Neural progenitor cell (in vitro differentiated cells): ENCODE measurements at regions not wholly inside any gene's neighbourhood (a gene's known extent, or its start where the extent isn't known, plus 50 kb on each side); places are given as distances from the start of the nearest gene placed in this dataset.

Source experiments
- DNase-seq: peaks from one replicate; pipeline ENCODE4 v3.0.0-alpha.2; 2016; ENCODE audit warnings: low spot score
- H2AFZ ChIP-seq: fragments of 200-600 bp; sonication (generic); replicated peaks from 2 replicates; pipeline ENCODE4 v1.6.1; 2016; ENCODE audit warnings: antibody characterized with exemption
- H3F3A ChIP-seq: fragments of 200-600 bp; sonication (generic); 2 replicates; pipeline ENCODE4 v1.6.1; 2016; ENCODE audit warnings: antibody characterized with exemption, low read depth
- H3K27ac ChIP-seq: fragments of 200-600 bp; sonication (generic); 2 replicates; pipeline ENCODE4 v1.5.1; 2016; ENCODE audit warnings: mild to moderate bottlenecking
- H3K27me3 ChIP-seq: fragments of 200-600 bp; sonication (generic); 2 replicates; pipeline ENCODE4 v1.6.1; 2016; ENCODE audit warnings: mild to moderate bottlenecking, moderate library complexity
- H3K36me3 ChIP-seq: fragments of 200-600 bp; sonication (generic); 2 replicates; pipeline ENCODE4 v1.5.1; 2016
- H3K4me1 ChIP-seq: fragments of 200-600 bp; sonication (generic); 2 replicates; pipeline ENCODE4 v1.6.1; 2016; ENCODE audit warnings: mixed run types
- H3K4me2 ChIP-seq: fragments of 200-600 bp; sonication (generic); 2 replicates; pipeline ENCODE4 v1.6.1; 2016
- H3K4me3 ChIP-seq: fragments of 200-600 bp; sonication (generic); 2 replicates; pipeline ENCODE4 v1.5.1; 2016
- H3K79me2 ChIP-seq: fragments of 200-600 bp; sonication (generic); 2 replicates; pipeline ENCODE4 v1.6.1; 2016; ENCODE audit warnings: low read depth
- H3K9ac ChIP-seq: fragments of 200-600 bp; sonication (generic); 2 replicates; pipeline ENCODE4 v1.6.1; 2016
- H3K9me3 ChIP-seq: fragments of 200-600 bp; sonication (generic); 2 replicates; pipeline ENCODE4 v1.5.1; 2016; ENCODE audit warnings: low read depth
- H4K20me1 ChIP-seq: fragments of 200-600 bp; sonication (generic); 2 replicates; pipeline ENCODE4 v1.6.1; 2016; ENCODE audit warnings: low read depth
- H3K27ac Mint-ChIP-seq: 3 replicates; pipeline ENCODE4 v1.8.0; 2021; ENCODE audit warnings: mixed read lengths
- H3K27me3 Mint-ChIP-seq: 2 replicates; pipeline ENCODE4 v1.8.0; 2022; ENCODE audit warnings: low read depth, mild to moderate bottlenecking, inconsistent platforms, moderate library complexity, mixed read lengths; ENCODE audit not compliant: insufficient read depth
- H3K36me3 Mint-ChIP-seq: 3 replicates; pipeline ENCODE4 v1.8.0; 2021; ENCODE audit warnings: mixed read lengths
- H3K4me1 Mint-ChIP-seq: 3 replicates; pipeline ENCODE4 v1.8.0; 2021; ENCODE audit warnings: mixed read lengths
- H3K4me3 Mint-ChIP-seq: 3 replicates; pipeline ENCODE4 v1.8.0; 2021; ENCODE audit warnings: mild to moderate bottlenecking, moderate library complexity, mixed read lengths
- H3K9me3 Mint-ChIP-seq: 3 replicates; pipeline ENCODE4 v1.8.0; 2020; ENCODE audit warnings: mixed read lengths
- CTCF ChIP-seq: fragments of 200-600 bp; sonication (generic); IDR thresholded peaks from 2 replicates; pipeline ENCODE4 v1.5.1; 2017; ENCODE audit warnings: antibody characterized with exemption, mild to moderate bottlenecking
- EZH2 ChIP-seq: fragments of 200-600 bp; sonication (generic); IDR thresholded peaks from 2 replicates; pipeline ENCODE4 v1.6.1; 2017; ENCODE audit warnings: antibody characterized with exemption, mild to moderate bottlenecking, moderate library complexity
- EZH2phosphoT487 ChIP-seq: fragments of 200-600 bp; sonication (generic); IDR thresholded peaks from 2 replicates; pipeline ENCODE4 v1.6.1; 2017; ENCODE audit warnings: antibody characterized with exemption

- Histone ChIP-seq H3K4me3 (no peak overlapping the region), H2AFZ (no peak overlapping the region), H3K9me3 (no peaks in the 10 kb centered on the region), H3K27me3 (no peaks in the 10 kb centered on the region), H3K27ac (no peak overlapping the region), H3K79me2 (no peaks in the 10 kb centered on the region), H3K4me1 (no peaks in the 10 kb centered on the region), H4K20me1 (no peaks in the 10 kb centered on the region), H3K9ac (no peak overlapping the region), H3K36me3 (no peaks in the 10 kb centered on the region), H3K4me2 (no peak overlapping the region), H3F3A (no peaks in the 10 kb centered on the region)
- H3K4me3 Mint-ChIP-seq: no peak overlapping the region
- H3K27me3 Mint-ChIP-seq: no peaks in the 10 kb centered on the region
- H3K4me1 Mint-ChIP-seq: peaks cover 2% of the 10 kb centered on the region
- no peak for TF ChIP-seq EZH2
- no peak for TF ChIP-seq CTCF
- TF ChIP-seq EZH2phosphoT487: no peak
- no peak for DNase-seq
- no peaks in the 10 kb centered on the region for H3K9me3 Mint-ChIP-seq
- no peaks in the 10 kb centered on the region for H3K36me3 Mint-ChIP-seq
- H3K27ac Mint-ChIP-seq: no peak overlapping the region
These were observed 360.8 kb downstream of the CRPPA start for GRCh38 chr7:16060502-16060901.

- H3K27ac ChIP-seq: no peak overlapping the region
- no peaks in the 10 kb centered on the region for H3K9me3 ChIP-seq
- no peaks in the 10 kb centered on the region for H4K20me1 ChIP-seq
- H3K27me3 ChIP-seq: no peaks in the 10 kb centered on the region
- no peaks in the 10 kb centered on the region for H3F3A ChIP-seq
- H3K4me3 ChIP-seq: no peak overlapping the region
- H3K79me2 ChIP-seq: no peaks in the 10 kb centered on the region
- no peaks in the 10 kb centered on the region for H3K9me3 Mint-ChIP-seq
- H3K27me3 Mint-ChIP-seq: no peaks in the 10 kb centered on the region
- peak overlapping the region; percentile 71 for H2AFZ ChIP-seq
- no peak for TF ChIP-seq EZH2phosphoT487
- TF ChIP-seq EZH2: no peak
- TF ChIP-seq CTCF: no peak
- H3K36me3 ChIP-seq: no peaks in the 10 kb centered on the region
- H3K4me1 ChIP-seq: no peaks in the 10 kb centered on the region
- DNase-seq: no peak
- H3K27ac Mint-ChIP-seq: no peak overlapping the region
- peaks cover 2% of the 10 kb centered on the region for H3K4me1 Mint-ChIP-seq
- no peak overlapping the region for H3K4me2 ChIP-seq
- H3K4me3 Mint-ChIP-seq: no peak overlapping the region
- H3K9ac ChIP-seq: no peak overlapping the region
- H3K36me3 Mint-ChIP-seq: no peaks in the 10 kb centered on the region
These were observed 365.9 kb downstream of the CRPPA start for GRCh38 chr7:16055263-16055976.

- Histone ChIP-seq H3F3A (no peaks in the 10 kb centered on the region), H3K27ac (no peak overlapping the region), H2AFZ (no peak overlapping the region), H3K4me2 (no peak overlapping the region), H3K9me3 (no peaks in the 10 kb centered on the region), H3K9ac (no peak overlapping the region), H3K27me3 (no peaks in the 10 kb centered on the region), H3K79me2 (no peaks in the 10 kb centered on the region), H3K4me1 (no peaks in the 10 kb centered on the region), H3K4me3 (no peak overlapping the region), H4K20me1 (no peaks in the 10 kb centered on the region), H3K36me3 (no peaks in the 10 kb centered on the region)
- Mint-ChIP-seq H3K36me3 (no peaks in the 10 kb centered on the region), H3K27me3 (no peaks in the 10 kb centered on the region), H3K4me3 (no peak overlapping the region), H3K4me1 (peaks cover 2% of the 10 kb centered on the region), H3K27ac (no peak overlapping the region), H3K9me3 (no peaks in the 10 kb centered on the region)
- TF ChIP-seq EZH2 (no peak), EZH2phosphoT487 (no peak), CTCF (no peak)
- DNase-seq: no peak
These were observed 365.2 kb upstream of the MEOX2 start for GRCh38 chr7:16051561-16052255.
